ENCODE measurements at regions not wholly inside any gene's neighbourhood (a gene's known extent, or its start where the extent isn't known, plus 50 kb on each side); places are given as distances from the start of the nearest gene placed in this dataset.

DNA sequence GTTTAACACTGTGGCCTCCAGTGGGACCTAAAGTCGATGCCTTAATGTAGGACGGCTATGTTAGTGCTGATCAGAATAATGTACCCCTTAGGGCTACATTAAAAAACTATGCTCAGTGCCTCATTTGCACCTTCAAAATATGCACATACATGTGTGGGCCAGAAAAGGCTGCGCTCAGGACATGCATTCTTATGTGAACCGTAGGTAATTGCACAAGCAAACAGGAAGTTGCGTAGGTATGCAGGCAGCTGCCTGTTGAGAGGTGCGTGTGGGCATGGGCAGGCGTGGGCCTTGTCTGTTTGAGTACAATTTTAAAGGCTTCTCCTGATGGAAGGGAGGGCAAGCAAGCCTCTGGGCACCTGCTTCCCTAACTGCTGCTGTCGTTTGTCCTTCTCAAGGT lies 116.2 kb upstream of the JAG1 start:
- TF ChIP-seq, protein P1, sequence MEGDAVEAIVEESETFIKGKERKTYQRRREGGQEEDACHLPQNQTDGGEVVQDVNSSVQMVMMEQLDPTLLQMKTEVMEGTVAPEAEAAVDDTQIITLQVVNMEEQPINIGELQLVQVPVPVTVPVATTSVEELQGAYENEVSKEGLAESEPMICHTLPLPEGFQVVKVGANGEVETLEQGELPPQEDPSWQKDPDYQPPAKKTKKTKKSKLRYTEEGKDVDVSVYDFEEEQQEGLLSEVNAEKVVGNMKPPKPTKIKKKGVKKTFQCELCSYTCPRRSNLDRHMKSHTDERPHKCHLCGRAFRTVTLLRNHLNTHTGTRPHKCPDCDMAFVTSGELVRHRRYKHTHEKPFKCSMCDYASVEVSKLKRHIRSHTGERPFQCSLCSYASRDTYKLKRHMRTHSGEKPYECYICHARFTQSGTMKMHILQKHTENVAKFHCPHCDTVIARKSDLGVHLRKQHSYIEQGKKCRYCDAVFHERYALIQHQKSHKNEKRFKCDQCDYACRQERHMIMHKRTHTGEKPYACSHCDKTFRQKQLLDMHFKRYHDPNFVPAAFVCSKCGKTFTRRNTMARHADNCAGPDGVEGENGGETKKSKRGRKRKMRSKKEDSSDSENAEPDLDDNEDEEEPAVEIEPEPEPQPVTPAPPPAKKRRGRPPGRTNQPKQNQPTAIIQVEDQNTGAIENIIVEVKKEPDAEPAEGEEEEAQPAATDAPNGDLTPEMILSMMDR (IDR thresholded peaks at IDR 0.05): no peak
- no peak for TF ChIP-seq POLR2A (IDR thresholded peaks at IDR 0.05)

All from lower leg skin (tissue), 3 donors.